SKM-1 treated with dmso at 0.1 percent for 144 hours (cell line): ENCODE measurements at regions not wholly inside any gene's neighbourhood (a gene's known extent, or its start where the extent isn't known, plus 50 kb on each side); places are given as distances from the start of the nearest gene placed in this dataset.
A peak's percentile ranks its signal among the peaks of the same experiment; 100 is the strongest.

ENCODE experiments used
- DNase-seq: peaks from one replicate; lab custom pipeline; 2025; ENCODE audit not compliant: unreplicated experiment; lab: John Stamatoyannopoulos, UW

DNA sequence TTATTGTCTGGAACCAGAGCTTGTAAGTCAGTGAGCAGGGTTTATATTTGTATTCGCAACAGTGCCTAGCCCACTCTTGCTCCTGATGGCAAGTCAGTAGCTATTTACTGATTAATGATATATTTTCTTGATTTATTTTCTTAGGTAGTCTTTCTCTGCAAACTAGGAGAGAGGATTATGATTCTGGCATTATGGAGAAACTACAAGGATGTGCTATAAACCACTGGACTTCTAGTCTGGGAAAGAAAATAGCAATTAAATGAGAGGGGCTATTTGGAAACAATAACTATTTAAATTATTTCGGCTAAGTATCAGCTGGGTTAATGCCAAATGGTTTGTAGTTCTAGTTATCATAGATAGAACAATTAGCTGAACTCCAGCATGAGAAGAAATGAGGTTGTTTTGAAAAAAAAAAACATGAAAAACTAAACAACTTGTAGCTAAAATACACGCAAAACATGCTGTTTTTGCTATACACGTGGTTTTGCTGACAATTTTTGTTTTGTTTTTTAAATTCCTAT is 304.9 kb upstream of the TCF21 start:
- no peak for DNase-seq

DNA sequence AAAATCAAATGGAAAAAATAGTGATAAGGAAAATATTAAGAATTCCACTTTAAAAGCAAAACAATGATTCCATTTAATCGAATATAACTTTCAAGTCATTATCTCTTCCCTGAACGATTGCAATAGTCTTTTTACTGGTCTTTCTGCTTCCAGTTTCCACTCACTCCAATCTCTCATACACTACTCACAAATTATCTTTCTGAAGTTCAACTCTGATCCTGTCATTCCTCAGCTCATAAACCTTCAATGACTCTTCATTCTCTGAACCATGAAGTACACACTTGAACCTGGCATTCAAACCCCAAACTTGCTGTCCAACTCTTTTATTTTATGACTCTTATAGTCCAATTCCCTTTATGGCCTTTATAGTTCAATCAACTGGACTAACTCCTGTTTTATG is 304.1 kb upstream of the TCF21 start:
- no peak for DNase-seq

DNA sequence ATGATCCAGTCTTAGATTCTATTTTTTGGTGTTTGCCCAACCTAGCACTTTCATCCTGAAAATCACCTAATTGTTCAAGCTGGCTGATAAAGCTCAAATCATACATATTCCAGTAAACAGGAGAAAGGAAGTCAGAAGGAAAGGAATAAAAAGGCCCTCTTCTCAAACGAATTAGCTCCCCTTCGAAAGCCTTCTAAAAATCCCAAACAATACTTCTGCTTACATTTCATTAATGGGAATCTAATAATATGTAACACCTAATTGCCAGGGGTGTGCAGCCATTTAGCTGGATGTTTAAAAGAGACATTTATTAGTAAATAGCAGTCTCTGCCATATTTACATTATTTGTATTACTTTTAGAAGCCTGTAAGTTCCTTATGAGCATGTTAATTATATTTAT is 302.9 kb upstream of the TCF21 start:
- DNase-seq: no peak

DNA sequence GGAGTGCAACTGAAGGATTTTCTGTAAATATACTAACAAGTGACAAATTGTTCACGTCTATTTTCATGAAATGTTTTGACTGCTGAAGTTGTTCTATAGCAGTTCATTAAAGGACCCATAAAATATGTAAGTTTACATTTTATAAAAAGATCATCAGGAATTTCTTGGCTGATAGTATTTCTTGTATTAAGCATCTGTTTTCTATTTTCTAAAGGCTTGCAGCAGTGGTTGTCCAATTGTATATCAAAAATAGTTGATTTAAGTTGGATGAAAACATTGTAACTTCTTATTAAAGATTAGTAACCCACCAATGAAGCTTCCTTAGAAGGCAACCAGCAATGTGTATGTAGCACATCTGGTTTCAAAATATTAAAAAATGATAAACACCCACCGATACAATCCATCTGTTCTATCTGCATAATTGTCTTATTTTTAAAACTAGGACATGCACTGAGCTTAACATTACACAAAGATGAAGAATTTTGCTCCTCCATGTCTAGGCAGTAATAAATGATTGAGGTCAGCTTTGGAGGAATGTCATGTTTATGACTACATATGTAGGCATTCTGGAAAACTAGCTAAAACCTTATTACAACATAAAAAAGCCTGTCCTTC is 301.3 kb upstream of the TCF21 start:
- no peak for DNase-seq

DNA sequence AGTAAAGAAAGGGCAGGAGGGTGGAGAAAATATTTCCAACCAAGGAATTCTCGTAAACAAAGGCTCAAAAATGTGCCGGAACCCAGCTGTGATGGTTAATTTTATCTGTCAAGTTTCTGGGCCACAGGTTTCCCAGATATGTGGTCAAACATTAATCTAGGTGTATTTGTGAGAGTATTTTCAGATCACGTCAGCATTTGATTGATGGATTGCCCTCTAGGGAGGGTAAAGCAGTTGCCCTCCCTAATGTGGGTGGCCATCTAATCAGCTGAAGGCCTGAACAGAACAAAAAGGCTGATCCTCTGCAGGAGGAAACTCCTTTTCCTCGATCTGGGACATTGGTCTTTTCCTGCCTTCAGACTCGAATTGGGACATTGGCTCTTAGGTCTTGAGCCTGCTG is 298.7 kb upstream of the TCF21 start:
- DNase-seq: no peak

DNA sequence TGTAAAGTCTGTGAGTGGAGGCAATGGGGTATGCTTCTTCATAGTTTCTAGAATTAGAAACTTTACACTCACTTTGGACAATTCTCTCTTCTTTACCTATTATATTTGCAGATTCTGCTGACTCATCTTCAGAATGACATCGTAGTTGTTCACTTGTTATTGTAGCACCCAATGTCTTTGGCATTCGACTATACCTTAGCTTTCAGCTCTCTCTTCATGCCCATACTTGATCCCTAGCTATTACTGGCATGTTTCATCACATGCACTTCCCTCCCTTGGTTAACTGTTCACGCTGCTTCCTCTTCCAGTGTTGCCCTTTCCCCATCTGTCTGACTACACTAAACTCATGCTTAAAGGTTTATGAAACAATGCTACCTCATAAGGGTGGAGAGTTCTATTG is 298.1 kb upstream of the TCF21 start:
- peak; percentile 90 for DNase-seq

DNA sequence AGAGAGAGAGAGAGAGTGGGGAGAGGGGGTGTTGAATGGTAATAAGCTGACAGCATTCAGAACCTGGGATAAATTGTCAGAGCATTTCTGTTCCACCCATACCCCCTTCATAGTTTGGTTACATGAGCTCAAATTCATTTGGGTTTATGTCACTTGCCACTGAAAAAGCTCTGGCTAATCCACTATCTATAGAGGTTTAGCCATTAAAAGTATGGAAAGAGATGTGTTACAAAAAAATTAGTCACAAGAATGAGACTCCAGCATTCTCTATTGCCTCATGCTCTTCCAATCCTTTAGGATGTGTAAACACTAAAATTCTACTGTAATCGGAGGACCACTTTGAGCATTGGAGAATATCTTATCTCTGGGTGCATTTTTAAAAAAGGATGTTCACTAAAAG is 297.6 kb upstream of the TCF21 start:
- DNase-seq: no peak

DNA sequence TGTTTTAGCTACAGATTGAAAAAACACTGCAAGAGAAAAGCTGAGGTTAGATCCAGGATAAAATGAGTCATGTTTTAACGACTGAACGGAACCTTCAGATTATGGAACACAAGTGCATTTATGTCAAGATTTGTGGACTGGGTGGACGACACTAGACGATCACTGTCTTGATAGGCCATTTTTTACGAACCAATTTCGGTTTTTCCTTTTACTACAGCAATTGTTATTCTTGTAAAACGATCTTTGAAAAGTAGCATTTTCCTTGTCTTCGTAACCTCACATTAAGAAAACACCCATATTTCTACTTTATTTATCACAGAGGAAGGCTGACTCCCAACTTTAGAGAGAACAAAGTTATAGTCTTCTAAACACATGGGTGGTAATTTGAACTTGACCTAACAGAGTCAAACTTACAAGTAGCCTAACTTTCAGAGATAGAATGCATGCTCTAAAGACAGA is 294.2 kb upstream of the TCF21 start:
- no peak for DNase-seq

DNA sequence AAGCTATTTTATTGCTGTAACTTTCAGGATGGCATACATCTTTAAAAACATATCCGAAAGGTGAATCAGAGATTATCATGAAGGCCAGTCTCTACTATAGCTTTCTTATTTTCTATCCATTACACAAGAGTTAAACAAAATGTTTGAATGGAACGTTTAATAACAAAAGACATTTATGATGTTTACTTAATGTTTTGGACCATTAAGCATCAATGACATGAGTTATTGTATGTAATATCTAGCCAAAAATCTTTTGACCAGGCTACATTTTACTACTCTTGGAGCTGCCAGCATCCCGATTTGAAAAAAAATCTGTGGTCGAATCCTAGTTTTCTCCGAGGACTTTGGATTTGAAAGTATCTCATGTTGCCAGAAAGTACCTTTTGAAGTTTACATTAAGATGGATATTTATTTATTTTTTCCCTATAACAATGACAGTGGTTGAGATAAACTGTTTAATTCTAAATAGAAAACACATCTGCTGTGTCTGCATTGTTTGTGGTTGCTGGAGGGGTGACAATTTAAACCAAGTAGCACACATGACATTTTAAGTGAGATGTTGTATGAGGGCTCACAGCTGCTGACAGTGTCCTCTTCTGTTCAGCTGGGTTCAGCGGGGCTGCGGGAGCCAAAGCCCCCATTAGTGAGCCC is 293.7 kb upstream of the TCF21 start:
- DNase-seq: no peak

DNA sequence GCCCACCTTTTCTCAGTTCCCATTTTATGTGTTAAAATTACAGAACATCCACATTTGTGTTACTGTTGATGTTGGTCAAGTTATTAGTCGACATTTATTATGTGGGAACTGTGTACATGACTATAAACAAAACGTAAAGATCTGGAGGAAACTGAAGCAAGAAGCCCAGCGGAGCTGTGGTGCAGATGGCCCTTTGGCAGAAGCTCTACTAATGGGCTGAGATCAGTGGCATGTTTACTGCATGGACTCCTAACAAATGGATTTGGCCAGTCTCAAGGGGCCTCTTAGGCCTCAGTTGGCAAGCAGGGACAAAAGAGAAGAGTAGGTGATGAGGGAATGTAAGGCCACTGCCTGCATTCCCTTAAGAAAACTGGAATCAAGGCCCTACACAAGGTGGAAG is 282.1 kb upstream of the TCF21 start:
- DNase-seq: no peak

DNA sequence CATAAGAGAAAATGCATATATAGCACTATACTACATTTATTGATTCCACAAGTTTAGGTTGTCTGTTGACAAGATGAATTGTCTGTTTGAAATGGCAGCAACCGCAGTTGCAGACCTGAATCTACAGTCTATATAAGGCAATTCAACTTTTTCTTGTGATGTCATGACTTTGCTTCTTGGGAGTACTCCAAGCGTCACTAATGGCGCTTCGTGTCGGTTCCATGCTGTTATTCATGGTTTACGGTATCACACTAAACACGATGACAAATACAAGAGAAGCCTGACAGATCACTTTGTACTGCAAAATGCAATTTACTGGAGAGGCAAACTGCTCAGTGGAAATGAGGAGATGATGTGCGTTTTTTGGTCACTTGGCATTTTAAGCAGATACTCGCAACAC is 280.3 kb upstream of the TCF21 start:
- DNase-seq: no peak

DNA sequence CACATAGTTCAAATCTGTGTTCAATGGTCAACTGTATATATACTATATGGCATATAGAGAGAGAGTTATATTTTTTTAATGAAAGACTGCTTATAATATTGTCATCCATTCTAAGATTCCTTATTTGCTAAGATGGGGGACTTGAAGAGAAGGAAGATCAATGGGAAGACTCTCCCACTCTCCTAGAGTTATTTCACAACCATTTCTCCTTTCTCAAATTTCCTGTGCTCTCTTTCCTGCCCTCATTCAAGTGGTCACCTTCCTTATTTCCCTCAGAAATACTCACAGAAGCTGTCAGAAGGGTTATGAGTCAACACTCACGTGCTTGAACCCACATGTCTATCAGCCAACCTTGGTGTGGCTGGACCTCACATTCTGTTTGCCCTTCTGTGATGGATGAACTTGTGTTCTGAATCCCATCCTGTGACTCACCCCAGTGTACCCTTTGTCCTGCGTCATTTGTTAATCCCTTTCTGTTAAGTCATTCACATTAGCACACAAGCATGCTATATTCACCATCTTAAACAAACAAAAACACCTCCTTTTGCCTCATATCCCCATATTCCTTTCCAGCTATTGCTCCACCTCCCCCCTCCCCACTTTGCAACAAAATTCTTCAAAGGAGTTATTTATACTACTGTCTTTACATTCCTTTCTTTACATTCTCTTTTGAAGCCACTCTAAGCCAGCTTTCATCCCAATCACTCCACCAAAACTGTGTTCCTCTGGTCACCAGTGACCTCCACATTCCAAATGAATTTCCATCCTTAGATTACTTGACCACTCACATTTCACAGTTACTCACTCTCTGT is 279.3 kb upstream of the TCF21 start:
- DNase-seq: no peak

DNA sequence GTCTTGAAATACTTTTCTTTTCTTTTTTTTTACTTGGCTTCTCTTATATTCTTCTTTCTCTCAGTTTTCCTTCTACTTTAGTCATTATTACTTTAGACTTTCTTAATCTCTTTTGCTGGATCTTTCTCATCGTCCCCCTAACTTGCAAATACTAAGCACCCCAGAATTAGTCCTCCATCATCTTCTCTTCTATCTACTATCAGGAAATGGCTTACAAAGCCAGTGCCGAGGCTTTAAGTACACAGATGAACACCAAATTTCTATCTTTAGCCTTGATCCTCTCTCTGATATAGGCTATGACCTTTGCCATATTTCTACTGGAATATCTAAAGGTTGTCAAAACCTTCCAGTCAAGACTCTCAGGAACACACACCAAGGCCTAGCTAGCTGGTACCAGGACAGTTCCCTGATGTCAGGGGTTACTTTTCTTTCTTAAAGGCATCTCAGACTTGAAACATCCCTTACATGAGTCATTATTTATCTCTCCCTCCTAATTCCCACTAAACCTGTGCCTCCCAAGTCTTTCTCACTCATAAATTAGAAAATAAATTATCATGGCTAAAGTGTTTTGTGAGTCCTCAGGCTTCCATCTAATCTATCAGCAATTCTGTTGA is 278.6 kb upstream of the TCF21 start:
- no peak for DNase-seq

DNA sequence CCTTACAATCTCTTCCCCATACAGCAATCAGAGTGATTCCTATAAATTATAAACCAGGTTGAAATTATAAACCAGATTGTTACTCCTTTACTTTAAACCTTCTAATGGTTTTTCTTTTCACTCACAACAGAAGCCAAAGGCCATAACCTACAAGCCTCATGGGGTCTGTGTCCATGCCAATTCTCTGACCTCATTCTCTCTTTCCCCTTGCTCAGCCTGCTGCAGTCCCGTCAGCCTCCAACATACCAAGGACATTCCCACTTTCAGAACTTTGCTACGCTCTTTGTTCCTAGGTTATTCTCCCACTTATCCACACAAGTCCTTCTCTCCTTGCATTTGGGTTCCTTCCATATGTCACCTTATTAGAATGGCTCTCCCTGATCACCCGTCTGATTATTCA is 277.9 kb upstream of the TCF21 start:
- DNase-seq: no peak

DNA sequence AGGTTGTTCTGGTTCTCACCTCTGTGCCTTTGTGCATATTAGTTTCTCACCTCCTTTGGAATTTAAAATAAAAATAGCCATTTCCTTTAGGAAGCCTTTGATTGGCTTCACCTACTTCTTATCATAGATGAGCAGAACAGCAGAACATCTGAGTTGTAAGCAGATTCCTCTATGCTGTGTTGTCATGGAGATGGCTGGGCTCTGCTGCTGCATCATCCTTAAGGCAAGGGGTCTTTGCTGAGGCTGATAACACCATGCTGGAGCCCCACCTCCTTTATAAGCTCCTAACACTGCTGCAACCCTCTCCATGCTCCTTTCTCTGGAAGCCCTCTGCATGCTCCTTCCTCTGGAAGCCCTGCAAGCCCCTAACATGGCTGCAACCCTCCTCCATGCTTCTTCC is 276.5 kb upstream of the TCF21 start:
- DNase-seq: no peak

DNA sequence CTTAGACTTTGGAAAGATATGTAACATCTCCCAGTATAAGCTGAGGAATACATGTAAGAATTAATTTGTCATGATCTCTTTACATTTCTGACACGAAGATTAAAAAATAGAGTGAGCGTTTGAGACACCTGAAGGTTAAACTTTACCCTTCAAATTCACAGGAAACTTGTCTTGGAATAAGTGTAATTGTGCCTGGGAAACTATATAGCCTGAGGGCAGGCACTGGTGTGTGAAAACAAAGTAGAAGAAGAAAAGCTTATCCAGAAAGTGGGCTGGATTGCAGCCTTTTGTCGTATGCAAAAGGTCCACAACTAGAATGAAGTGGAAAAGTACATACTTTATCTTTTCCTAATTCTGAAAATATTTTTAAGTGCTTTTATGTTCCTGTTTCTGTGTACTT is 275.7 kb upstream of the TCF21 start:
- no peak for DNase-seq

DNA sequence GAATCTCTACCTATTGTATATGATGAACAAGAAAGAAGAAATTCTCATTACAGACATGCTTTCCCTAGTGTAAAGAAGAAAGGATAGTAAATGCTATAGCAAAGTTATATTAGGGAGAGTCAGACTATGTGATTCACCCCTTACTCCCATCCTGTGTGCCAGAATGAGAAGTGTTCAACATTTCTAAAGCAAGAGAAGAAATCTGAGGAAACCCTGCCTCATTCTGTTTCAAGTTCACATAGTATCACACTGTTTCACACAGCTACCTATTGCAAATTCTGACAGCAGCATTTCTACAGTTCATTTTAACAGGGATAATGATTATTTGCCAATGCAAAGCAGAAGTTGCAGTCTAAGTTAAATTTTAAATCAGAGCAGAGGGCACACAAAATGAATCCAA is 267.2 kb upstream of the TCF21 start:
- no peak for DNase-seq

DNA sequence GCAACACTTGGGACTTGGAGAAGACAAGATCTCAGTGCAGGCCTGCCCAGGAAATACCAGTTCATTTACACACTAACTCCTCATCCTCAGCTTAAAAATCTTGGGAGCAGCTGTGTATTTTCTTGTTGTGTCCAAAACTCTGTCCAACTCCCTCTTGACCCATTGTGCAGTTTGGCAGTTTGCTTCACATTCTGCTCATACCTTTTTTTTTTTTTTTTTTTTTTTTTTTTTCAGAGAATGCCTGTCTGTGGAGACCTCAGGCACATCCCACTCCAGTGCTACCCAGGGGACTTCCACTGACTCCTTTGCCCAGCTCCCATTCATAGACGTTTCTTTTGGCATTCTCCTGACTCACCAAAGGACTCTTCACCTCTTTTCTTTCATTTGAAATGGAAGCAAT is 265.8 kb upstream of the TCF21 start:
- no peak for DNase-seq

DNA sequence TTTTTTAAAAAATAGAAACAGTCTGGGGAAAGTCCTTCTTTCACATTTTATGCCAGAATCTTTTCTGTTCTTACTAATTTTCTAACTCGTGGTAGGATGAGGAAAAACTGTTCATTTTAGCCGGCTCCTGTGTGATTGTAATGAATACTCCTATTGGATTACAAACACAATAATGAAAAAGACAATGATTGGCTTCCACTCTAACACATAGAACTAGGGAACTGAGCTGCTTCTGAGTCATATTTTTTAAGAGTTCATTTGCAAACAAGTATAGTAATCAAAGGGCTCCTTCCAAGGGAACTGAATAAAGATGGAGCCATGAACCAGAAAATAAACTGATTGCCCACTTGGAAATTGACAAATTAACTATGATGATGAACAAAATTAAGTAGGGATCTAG is 265.3 kb upstream of the TCF21 start:
- no peak for DNase-seq

DNA sequence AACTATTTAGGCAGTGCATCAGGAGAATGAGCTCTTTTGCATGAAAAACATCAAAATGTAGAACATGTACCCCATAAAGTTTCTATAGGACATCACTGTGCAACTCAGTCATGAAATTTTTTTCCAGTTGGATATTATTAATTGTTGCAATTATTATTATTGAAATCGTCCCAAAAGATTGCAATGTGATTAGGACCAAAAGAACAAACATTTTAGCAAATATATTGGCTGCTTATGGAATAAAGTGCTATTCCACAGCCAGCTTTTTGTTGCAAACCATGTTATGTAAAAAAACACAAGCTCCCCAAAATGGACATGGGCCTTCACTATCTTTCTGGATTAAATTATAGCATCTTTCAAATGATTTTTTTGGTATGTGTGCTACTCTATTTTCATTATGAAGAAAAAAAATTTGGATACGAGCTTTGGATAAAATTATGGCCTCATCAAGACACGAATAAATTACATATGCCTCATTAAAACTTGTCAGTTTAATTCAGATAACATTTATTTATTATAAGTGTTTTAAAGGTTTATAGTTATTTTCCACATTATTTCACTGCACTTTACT is 262.7 kb upstream of the TCF21 start:
- no peak for DNase-seq

DNA sequence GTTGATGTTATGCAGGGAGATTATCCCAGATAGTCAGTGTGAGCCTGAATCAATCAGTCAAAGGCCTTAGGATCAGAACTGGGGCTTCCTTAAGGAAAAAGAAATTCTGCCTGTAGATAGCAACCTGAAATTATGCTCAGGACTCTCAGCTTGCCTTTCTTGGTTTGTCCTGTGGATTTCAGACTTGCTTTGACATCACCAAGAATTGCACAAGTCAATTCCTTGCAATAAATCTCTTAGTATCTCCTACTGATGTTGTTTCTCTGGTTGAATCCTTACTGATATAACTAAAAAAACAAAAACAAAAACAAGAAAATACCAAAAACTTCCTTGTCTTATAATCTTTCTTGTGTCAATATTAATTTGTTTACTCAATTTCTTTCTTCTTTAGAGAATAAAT is 258.9 kb upstream of the TCF21 start:
- DNase-seq: no peak
